ENCODE measurements at regions not wholly inside any gene's neighbourhood (a gene's known extent, or its start where the extent isn't known, plus 50 kb on each side); places are given as distances from the start of the nearest gene placed in this dataset.

- in situ Hi-C loops (cut with MboI; ENCODE audit: low sequenced_read_pairs, unreplicated experiment): no loop called here
- no peak for DNase-seq (ENCODE audit: low spot score)
Measured at GRCh38 chrX:121479406-121479805, 432.0 kb downstream of the GLUD2 start.

GRCh38 chrX:121496966-121497365 lies 449.6 kb downstream of the GLUD2 start:
- no peak for DNase-seq (ENCODE audit: low spot score)
- in situ Hi-C loops (cut with MboI; ENCODE audit: low sequenced_read_pairs, unreplicated experiment): no loop called here
- no peak for TF ChIP-seq CTCF (IDR thresholded peaks at IDR 0.05; ENCODE audit: borderline replicate concordance, control extremely low read depth, extremely low read depth, insufficient read depth, missing control alignments)

More at GRCh38 chrX:121479406-121479805, 432.0 kb downstream of the GLUD2 start:
- TF ChIP-seq CTCF (IDR thresholded peaks at IDR 0.05; ENCODE audit: borderline replicate concordance, control extremely low read depth, extremely low read depth, insufficient read depth, missing control alignments): no peak

GRCh38 chrX:121504153-121504552 lies 456.7 kb downstream of the GLUD2 start:
- in situ Hi-C loops (cut with MboI; ENCODE audit: low sequenced_read_pairs, unreplicated experiment): no loop called here
- no peak for TF ChIP-seq CTCF (IDR thresholded peaks at IDR 0.05; ENCODE audit: borderline replicate concordance, control extremely low read depth, extremely low read depth, insufficient read depth, missing control alignments)
- DNase-seq (ENCODE audit: low spot score): no peak

- no peak for DNase-seq (ENCODE audit: low spot score)
- no peak for TF ChIP-seq CTCF (IDR thresholded peaks at IDR 0.05; ENCODE audit: borderline replicate concordance, control extremely low read depth, extremely low read depth, insufficient read depth, missing control alignments)
- in situ Hi-C loops (cut with MboI; ENCODE audit: low sequenced_read_pairs, unreplicated experiment): no loop called here
Measured at GRCh38 chrX:121546317-121546716, 498.9 kb downstream of the GLUD2 start.

GRCh38 chrX:121558886-121559285 lies 511.5 kb downstream of the GLUD2 start:
- no peak for DNase-seq (ENCODE audit: low spot score)
- in situ Hi-C loops (cut with MboI; ENCODE audit: low sequenced_read_pairs, unreplicated experiment): no loop called here
- no peak for TF ChIP-seq CTCF (IDR thresholded peaks at IDR 0.05; ENCODE audit: borderline replicate concordance, control extremely low read depth, extremely low read depth, insufficient read depth, missing control alignments)

- DNase-seq (ENCODE audit: low spot score): no peak
- in situ Hi-C loops (cut with MboI; ENCODE audit: low sequenced_read_pairs, unreplicated experiment): no loop called here
- no peak for TF ChIP-seq CTCF (IDR thresholded peaks at IDR 0.05; ENCODE audit: borderline replicate concordance, control extremely low read depth, extremely low read depth, insufficient read depth, missing control alignments)
Measured at GRCh38 chrX:121562616-121563015, 515.2 kb downstream of the GLUD2 start.

GRCh38 chrX:121569609-121570008 lies 522.2 kb downstream of the GLUD2 start:
- no peak for DNase-seq (ENCODE audit: low spot score)
- in situ Hi-C loops (cut with MboI; ENCODE audit: low sequenced_read_pairs, unreplicated experiment): loop anchor here (10.0 kb wide), 1 partner anchor 785 kb away; no protein-coding TSS in a partner anchor
- TF ChIP-seq CTCF (IDR thresholded peaks at IDR 0.05; ENCODE audit: borderline replicate concordance, control extremely low read depth, extremely low read depth, insufficient read depth, missing control alignments): no peak
